Endodermal cell (in vitro differentiated cells): ENCODE measurements at regions not wholly inside any gene's neighbourhood (a gene's known extent, or its start where the extent isn't known, plus 50 kb on each side); places are given as distances from the start of the nearest gene placed in this dataset.

ENCODE experiments used
- DNase-seq: peaks from one replicate; pipeline ENCODE4 v3.0.0-alpha.2; 2017
- H3K27ac ChIP-seq: 2 replicates; pipeline ENCODE4 v1.5.1; 2013; ENCODE audit warnings: mild to moderate bottlenecking, low read depth, low read length, moderate library complexity
- H3K27me3 ChIP-seq: 2 replicates; pipeline ENCODE4 v1.6.1; 2013; ENCODE audit warnings: mild to moderate bottlenecking, low read length, moderate library complexity; ENCODE audit not compliant: insufficient read depth, control insufficient read depth, poor library complexity, severe bottlenecking
- H3K36me3 ChIP-seq: 2 replicates; pipeline ENCODE4 v1.7.0; 2013; ENCODE audit warnings: mild to moderate bottlenecking, low read length, moderate library complexity; ENCODE audit not compliant: control insufficient read depth, insufficient read depth
- H3K4me1 ChIP-seq: one replicate; pipeline ENCODE4 v1.7.0; 2013; ENCODE audit warnings: low read length; ENCODE audit not compliant: control insufficient read depth, insufficient read depth
- H3K4me3 ChIP-seq: 2 replicates; pipeline ENCODE4 v1.5.1; 2013; ENCODE audit warnings: mild to moderate bottlenecking, low read length, moderate library complexity
- H3K9ac ChIP-seq: 2 replicates; pipeline ENCODE4 v1.6.1; 2013; ENCODE audit warnings: mild to moderate bottlenecking, low read length, moderate library complexity; ENCODE audit not compliant: poor library complexity, severe bottlenecking; ENCODE audit errors: extremely low read depth
- H3K9me3 ChIP-seq: 2 replicates; pipeline ENCODE4 v1.6.1; 2013; ENCODE audit warnings: mild to moderate bottlenecking, low read length, moderate library complexity; ENCODE audit not compliant: control insufficient read depth
- H3K27ac Mint-ChIP-seq: 2 replicates; pipeline ENCODE4 v1.8.0; 2020; ENCODE audit warnings: mixed read lengths
- H3K27me3 Mint-ChIP-seq: 2 replicates; pipeline ENCODE4 v1.8.0; 2021; ENCODE audit warnings: mild to moderate bottlenecking, mixed read lengths; ENCODE audit not compliant: insufficient read depth
- H3K36me3 Mint-ChIP-seq: 2 replicates; pipeline ENCODE4 v1.8.0; 2020; ENCODE audit warnings: low read depth, mixed read lengths
- H3K4me1 Mint-ChIP-seq: 2 replicates; pipeline ENCODE4 v1.8.0; 2020; ENCODE audit warnings: mixed read lengths
- H3K4me3 Mint-ChIP-seq: 2 replicates; pipeline ENCODE4 v1.8.0; 2020; ENCODE audit warnings: mild to moderate bottlenecking, moderate library complexity, mixed read lengths
- H3K9me3 Mint-ChIP-seq: 2 replicates; pipeline ENCODE4 v1.8.0; 2020; ENCODE audit warnings: mild to moderate bottlenecking, mixed read lengths
- CTCF ChIP-seq: fragments of 200-600 bp; sonication (generic); conservative IDR thresholded peaks from 2 replicates; pipeline ENCODE4 v1.5.0; 2021; ENCODE audit warnings: antibody characterized with exemption, mild to moderate bottlenecking
- WGBS, 2 experiments: methylation state at CpG; one replicate each; pipeline versions ENCODE4 v1.1.5 to v1.1.7; 2013; ENCODE audit warnings: missing lambda C conversion rate in 2 of 2, mixed read lengths in 1 of 2; ENCODE audit not compliant: insufficient coverage in 1 of 2, insufficient read length in 1 of 2; 5-methylcytosine and 5-hydroxymethylcytosine counted together

GRCh38 chr14:71499018-71499417, 433.2 kb upstream of the RGS6 start:
- H3K9me3 Mint-ChIP-seq = peaks cover 5% of the 10 kb centered on the region
- Histone ChIP-seq H3K27me3 (no peaks in the 10 kb centered on the region), H3K4me3 (no peak overlapping the region), H3K27ac (no peak overlapping the region), H3K36me3 (no peaks in the 10 kb centered on the region), H3K4me1 (no peaks in the 10 kb centered on the region), H3K9me3 (no peaks in the 10 kb centered on the region), H3K9ac (no peak overlapping the region)
- WGBS, 2 experiments = 95% methylated on average over 3 of the region's 3 CpGs; no CpG with 5 or more reads in 1 of the 2 experiments
- DNase-seq = no peak
- H3K4me3 Mint-ChIP-seq = no peak overlapping the region
- peaks cover 7% of the 10 kb centered on the region for H3K36me3 Mint-ChIP-seq
- H3K27me3 Mint-ChIP-seq = no peaks in the 10 kb centered on the region
- no peak for TF ChIP-seq CTCF
- H3K27ac Mint-ChIP-seq = no peak overlapping the region
- H3K4me1 Mint-ChIP-seq = peaks cover 5% of the 10 kb centered on the region

DNA sequence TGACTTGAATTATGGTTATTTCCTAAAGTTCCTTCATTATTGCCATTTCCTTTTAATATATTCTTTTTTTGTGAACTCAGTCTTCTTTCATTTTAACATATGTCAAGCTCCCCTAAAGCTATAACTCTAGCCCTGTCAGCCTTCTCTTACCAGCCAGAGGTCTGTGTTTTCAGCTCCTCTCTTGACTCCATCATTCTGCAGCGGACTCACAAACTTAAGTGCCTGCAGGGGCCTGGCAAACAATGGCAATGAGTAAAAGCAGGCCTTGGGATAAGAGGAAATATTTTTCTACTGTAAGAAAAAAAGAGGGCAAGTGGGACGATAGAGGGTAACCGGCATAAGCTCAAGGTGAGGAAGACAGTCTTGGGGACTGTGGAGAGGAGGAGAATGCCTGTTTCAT, 424.5 kb upstream of the RGS6 start:
- 93 to 100% methylated on average over 2 to 3 of the region's 3 CpGs for WGBS, 2 experiments
- H3K36me3 Mint-ChIP-seq = peaks cover 11% of the 10 kb centered on the region
- Histone ChIP-seq H3K27ac (no peak overlapping the region), H3K4me1 (peaks cover 8% of the 10 kb centered on the region), H3K9me3 (peaks cover 5% of the 10 kb centered on the region), H3K9ac (no peak overlapping the region), H3K36me3 (peaks cover 6% of the 10 kb centered on the region), H3K4me3 (no peak overlapping the region), H3K27me3 (no peaks in the 10 kb centered on the region)
- H3K4me3 Mint-ChIP-seq = no peak overlapping the region
- peak overlapping the region; percentile 46 for H3K27ac Mint-ChIP-seq
- peaks cover 24% of the 10 kb centered on the region for H3K4me1 Mint-ChIP-seq
- TF ChIP-seq CTCF = no peak
- H3K9me3 Mint-ChIP-seq = peaks cover 10% of the 10 kb centered on the region
- H3K27me3 Mint-ChIP-seq = no peaks in the 10 kb centered on the region
- DNase-seq = no peak

DNA sequence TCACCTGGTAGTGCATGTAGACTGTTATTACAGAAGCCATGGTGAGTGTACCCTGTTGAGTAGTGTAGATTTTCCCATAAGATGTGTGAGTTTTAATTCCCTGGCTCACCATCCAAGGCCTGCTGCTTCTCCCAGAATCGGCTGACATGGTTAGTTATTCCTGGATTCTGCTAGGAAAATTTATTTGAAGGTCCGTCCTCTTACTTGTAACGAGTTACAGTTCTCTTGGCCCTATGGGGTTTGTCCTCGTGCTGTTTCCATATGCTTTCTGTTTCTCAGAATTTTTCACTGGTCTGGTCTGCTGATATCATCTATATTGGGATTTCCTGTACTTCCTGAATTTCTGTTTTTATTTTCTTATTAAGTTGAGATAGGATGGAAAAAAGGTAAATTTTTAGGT, 423.3 kb upstream of the RGS6 start:
- 93 to 96% methylated on average over 3 to 4 of the region's 4 CpGs for WGBS, 2 experiments
- Histone ChIP-seq H3K9me3 (peaks cover 12% of the 10 kb centered on the region), H3K9ac (no peak overlapping the region), H3K27ac (no peak overlapping the region), H3K36me3 (peaks cover 17% of the 10 kb centered on the region), H3K4me1 (peaks cover 8% of the 10 kb centered on the region), H3K27me3 (no peaks in the 10 kb centered on the region), H3K4me3 (no peak overlapping the region)
- H3K4me1 Mint-ChIP-seq = peaks cover 29% of the 10 kb centered on the region
- H3K27me3 Mint-ChIP-seq = no peaks in the 10 kb centered on the region
- no peak for TF ChIP-seq CTCF
- H3K36me3 Mint-ChIP-seq = peaks cover 22% of the 10 kb centered on the region
- no peak overlapping the region for H3K4me3 Mint-ChIP-seq
- no peak for DNase-seq
- H3K9me3 Mint-ChIP-seq = peaks cover 15% of the 10 kb centered on the region
- H3K27ac Mint-ChIP-seq = no peak overlapping the region
